Trophoblast cell (in vitro differentiated cells and primary cell): ENCODE measurements at regions not wholly inside any gene's neighbourhood (a gene's known extent, or its start where the extent isn't known, plus 50 kb on each side); places are given as distances from the start of the nearest gene placed in this dataset.

ENCODE experiments used
- DNase-seq, 2 donors: peaks; one replicate each; pipeline ENCODE4 v3.0.0-alpha.2; 2016
- H2AFZ ChIP-seq: 2 replicates; pipeline ENCODE4 v1.6.1; 2013; ENCODE audit warnings: low read length, moderate library complexity, mild to moderate bottlenecking; ENCODE audit not compliant: insufficient read depth, poor library complexity
- H2AK5ac ChIP-seq: 2 replicates; pipeline ENCODE4 v1.6.1; 2013; ENCODE audit warnings: mild to moderate bottlenecking, low read length
- H2BK120ac ChIP-seq: 2 replicates; pipeline ENCODE4 v1.6.1; 2013; ENCODE audit warnings: low read length, mild to moderate bottlenecking, moderate library complexity; ENCODE audit not compliant: insufficient read depth, poor library complexity
- H2BK12ac ChIP-seq: 2 replicates; pipeline ENCODE4 v1.6.1; 2013; ENCODE audit warnings: mild to moderate bottlenecking, low read length, moderate library complexity
- H2BK5ac ChIP-seq: 2 replicates; pipeline ENCODE4 v1.6.1; 2013; ENCODE audit warnings: low read length, low read depth, moderate library complexity, mild to moderate bottlenecking; ENCODE audit not compliant: poor library complexity
- H3K14ac ChIP-seq: 2 replicates; pipeline ENCODE4 v1.6.1; 2013; ENCODE audit warnings: mild to moderate bottlenecking, low read length
- H3K18ac ChIP-seq: 2 replicates; pipeline ENCODE4 v1.6.1; 2013; ENCODE audit warnings: mild to moderate bottlenecking, low read length
- H3K23ac ChIP-seq: 2 replicates; pipeline ENCODE4 v1.6.1; 2013; ENCODE audit warnings: low read length
- H3K27ac ChIP-seq: 2 replicates; pipeline ENCODE4 v1.5.1; 2013; ENCODE audit warnings: low read depth, mild to moderate bottlenecking, inconsistent platforms, low read length, moderate library complexity
- H3K27me3 ChIP-seq: 2 replicates; pipeline ENCODE4 v1.6.1; 2013; ENCODE audit warnings: inconsistent platforms, mild to moderate bottlenecking, low read length, moderate library complexity; ENCODE audit not compliant: insufficient read depth
- H3K36me3 ChIP-seq, 2 experiments: 1 replicate in 1 of 2; 2 replicates in 1 of 2; pipeline ENCODE4 v1.6.1; 2013; ENCODE audit warnings: low read length in 2 of 2, mild to moderate bottlenecking in 2 of 2, moderate library complexity in 1 of 2; ENCODE audit not compliant: insufficient read depth in 2 of 2, control insufficient read depth in 1 of 2
- H3K4ac ChIP-seq: 2 replicates; pipeline ENCODE4 v1.6.1; 2013; ENCODE audit warnings: low read depth, mild to moderate bottlenecking, low read length, moderate library complexity
- H3K4me1 ChIP-seq, 2 experiments: 1 replicate in 1 of 2; 2 replicates in 1 of 2; pipeline ENCODE4 v1.6.1; 2013; ENCODE audit warnings: low read length in 2 of 2, mild to moderate bottlenecking in 2 of 2, moderate library complexity in 1 of 2; ENCODE audit not compliant: insufficient read depth in 2 of 2, control insufficient read depth in 1 of 2
- H3K4me2 ChIP-seq: 2 replicates; pipeline ENCODE4 v1.6.1; 2013; ENCODE audit warnings: inconsistent platforms, mild to moderate bottlenecking, low read length, moderate library complexity
- H3K4me3 ChIP-seq: 2 replicates; pipeline ENCODE4 v1.5.1; 2013; ENCODE audit warnings: mild to moderate bottlenecking, low read depth, low read length, inconsistent platforms
- H3K79me1 ChIP-seq: one replicate; pipeline ENCODE4 v1.6.1; 2013; ENCODE audit warnings: low read length
- H3K79me2 ChIP-seq: 2 replicates; pipeline ENCODE4 v1.6.1; 2013; ENCODE audit warnings: low read length, mild to moderate bottlenecking; ENCODE audit not compliant: control insufficient read depth, insufficient read depth, poor library complexity
- H3K9ac ChIP-seq: 2 replicates; pipeline ENCODE4 v1.6.1; 2013; ENCODE audit warnings: mild to moderate bottlenecking, low read length
- H3K9me3 ChIP-seq: 2 replicates; pipeline ENCODE4 v1.6.1; 2013; ENCODE audit warnings: low read depth, mild to moderate bottlenecking, control low read depth, inconsistent platforms, low read length; ENCODE audit not compliant: insufficient read depth
- H4K12ac ChIP-seq: 2 replicates; pipeline ENCODE4 v1.6.1; 2013; ENCODE audit warnings: low read depth, mild to moderate bottlenecking, low read length, moderate library complexity
- H4K8ac ChIP-seq: 2 replicates; pipeline ENCODE4 v1.6.1; 2013; ENCODE audit warnings: low read depth, mild to moderate bottlenecking, low read length, moderate library complexity
- H4K91ac ChIP-seq: one replicate; pipeline ENCODE4 v1.6.1; 2013; ENCODE audit warnings: low read depth, mild to moderate bottlenecking, low read length, moderate library complexity
- WGBS: extraction: QIAGEN DNeasy Blood & Tissue Kit; methylation state at CpG from one replicate; pipeline ENCODE4 v1.1.7; 2013; ENCODE audit warnings: missing lambda C conversion rate; ENCODE audit not compliant: insufficient read length, insufficient coverage; ENCODE audit errors: extremely low coverage; 5-methylcytosine and 5-hydroxymethylcytosine counted together

DNA sequence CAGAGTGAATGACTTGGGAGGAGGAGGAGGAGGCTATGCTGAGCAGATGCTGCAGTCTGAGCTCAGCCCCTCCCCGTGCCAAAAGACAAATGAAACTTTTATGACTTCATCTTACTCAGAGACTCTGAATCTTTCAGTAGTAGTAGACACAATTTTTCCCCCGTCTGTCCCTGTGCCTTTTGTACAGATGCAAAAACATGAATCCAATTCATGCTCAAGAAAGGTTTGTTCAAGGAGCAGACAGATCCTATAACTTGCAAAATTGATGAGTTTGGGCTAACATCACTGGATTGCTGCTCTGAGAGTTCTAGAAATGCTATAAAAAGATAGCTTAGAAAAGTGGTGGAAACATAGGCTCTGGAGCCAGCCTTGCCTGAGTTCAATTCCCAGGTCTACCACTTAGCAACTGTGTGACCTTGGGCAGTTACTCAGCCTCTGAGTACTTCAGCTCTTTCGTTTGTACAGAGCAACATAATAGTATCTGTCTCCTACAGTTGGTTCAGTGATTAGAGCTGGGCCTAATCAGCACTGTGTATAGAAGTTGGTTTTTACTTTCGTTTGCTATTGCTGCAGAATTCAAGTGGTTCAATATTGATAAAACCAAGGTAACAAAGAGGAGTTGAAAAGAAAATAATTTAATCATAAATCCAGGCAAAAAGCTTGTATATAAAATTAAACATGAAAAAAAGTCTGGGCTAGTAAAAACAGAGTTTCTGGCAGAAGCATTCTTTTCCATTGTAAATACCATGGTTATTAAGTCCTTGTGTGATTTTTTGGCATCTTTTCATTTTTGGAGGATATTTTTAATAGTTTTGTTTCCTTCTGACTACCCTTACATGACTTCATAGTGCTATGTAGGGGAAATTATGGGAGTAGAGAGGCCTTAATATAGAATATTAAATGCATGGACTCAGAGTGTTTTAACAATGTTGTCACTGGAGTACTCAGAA, 174.2 kb upstream of the ZNF32 start:
- no CpG with 5 or more reads among the region's 4 CpGs for WGBS
- Histone ChIP-seq H3K27me3 (no peaks in the 10 kb centered on the region), H3K4me3 (no peak overlapping the region)

DNA sequence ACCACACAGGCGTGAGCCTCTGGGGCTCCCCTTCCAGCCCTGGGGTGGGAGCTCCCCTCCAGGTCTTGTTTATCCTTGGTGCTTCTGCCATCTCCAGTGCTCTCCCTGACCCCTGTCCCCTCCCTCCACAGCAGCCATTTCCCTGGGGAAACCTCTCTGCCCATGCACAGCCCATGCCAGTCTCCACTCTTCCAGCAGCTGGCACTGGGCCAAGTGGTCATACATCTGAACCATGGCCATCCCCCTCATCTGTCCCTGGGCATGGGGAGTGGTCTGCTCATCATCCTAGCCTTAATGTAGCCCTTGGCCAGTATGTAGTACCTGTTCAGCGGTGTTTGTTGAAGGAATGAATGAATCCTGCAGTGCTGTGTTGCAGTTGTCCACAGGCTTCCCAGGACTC, 172.4 kb upstream of the ZNF32 start:
- no peaks in the 10 kb centered on the region for H3K27me3 ChIP-seq
- no peak overlapping the region for H3K4me2 ChIP-seq
- peak overlapping the region; percentile 38 for H2BK12ac ChIP-seq
- no peak overlapping the region for H3K4me3 ChIP-seq
- H3K23ac ChIP-seq, result no peak overlapping the region
- H3K18ac ChIP-seq, result no peak overlapping the region
- no CpG with 5 or more reads among the region's 2 CpGs for WGBS
- no peak overlapping the region for H4K8ac ChIP-seq
- H3K9me3 ChIP-seq, result no peaks in the 10 kb centered on the region
- DNase-seq, result no peak
- peak overlapping the region; percentile 59 for H4K91ac ChIP-seq
- H3K4ac ChIP-seq, result no peak overlapping the region
- no peak overlapping the region for H4K12ac ChIP-seq
- peak overlapping the region; percentile 1 for H3K14ac ChIP-seq
- H3K27ac ChIP-seq, result no peak overlapping the region
- H2BK5ac ChIP-seq, result no peak overlapping the region
- H2BK120ac ChIP-seq, result no peak overlapping the region
- no peaks in the 10 kb centered on the region for H3K36me3 ChIP-seq
- H3K79me1 ChIP-seq, result peaks cover 30% of the 10 kb centered on the region
- peak overlapping the region; percentile 1 for H2AK5ac ChIP-seq
- H3K4me1 ChIP-seq, result peaks cover 8 to 9% of the 10 kb centered on the region in 2 experiments
- H3K9ac ChIP-seq, result no peak overlapping the region
- H3K79me2 ChIP-seq, result peaks cover 5% of the 10 kb centered on the region
- H2AFZ ChIP-seq, result peak overlapping the region; percentile 3

More for the DNA sequence above, 174.2 kb upstream of the ZNF32 start:
- H4K91ac ChIP-seq, result peak overlapping the region; percentile 48
- no peak overlapping the region for H3K14ac ChIP-seq
- no peak overlapping the region for H2AK5ac ChIP-seq
- H3K9me3 ChIP-seq, result no peaks in the 10 kb centered on the region
- H3K4me2 ChIP-seq, result no peak overlapping the region
- H3K36me3 ChIP-seq, result no peaks in the 10 kb centered on the region
- H2BK5ac ChIP-seq, result no peak overlapping the region
- H3K23ac ChIP-seq, result no peak overlapping the region
- peaks cover 4% of the 10 kb centered on the region for H3K79me2 ChIP-seq
- H4K12ac ChIP-seq, result no peak overlapping the region
- no peak overlapping the region for H3K18ac ChIP-seq
- peaks cover 4 to 9% of the 10 kb centered on the region in 2 experiments for H3K4me1 ChIP-seq
- peaks cover 21% of the 10 kb centered on the region for H3K79me1 ChIP-seq
- no peak overlapping the region for H4K8ac ChIP-seq
- no peak overlapping the region for H3K27ac ChIP-seq
- H2BK12ac ChIP-seq, result no peak overlapping the region
- no peak overlapping the region for H3K9ac ChIP-seq
- no peak overlapping the region for H2AFZ ChIP-seq
- peak overlapping the region; percentile 3 for H2BK120ac ChIP-seq
- no peak overlapping the region for H3K4ac ChIP-seq
- DNase-seq, result no peak

- no peak overlapping the region for H4K12ac ChIP-seq
- no peak overlapping the region for H3K18ac ChIP-seq
- no peaks in the 10 kb centered on the region for H3K27me3 ChIP-seq
- peak overlapping the region; percentile 59 for H4K91ac ChIP-seq
- DNase-seq, result no peak
- H3K4me2 ChIP-seq, result no peak overlapping the region
- H3K4me1 ChIP-seq, result peaks cover 8 to 9% of the 10 kb centered on the region in 2 experiments
- H2AFZ ChIP-seq, result peak overlapping the region; percentile 3
- H3K9ac ChIP-seq, result no peak overlapping the region
- H3K4ac ChIP-seq, result no peak overlapping the region
- no CpG with 5 or more reads among the region's 3 CpGs for WGBS
- no peak overlapping the region for H2BK120ac ChIP-seq
- no peak overlapping the region for H2AK5ac ChIP-seq
- H3K79me1 ChIP-seq, result peaks cover 31% of the 10 kb centered on the region
- H3K23ac ChIP-seq, result no peak overlapping the region
- no peak overlapping the region for H3K27ac ChIP-seq
- peak overlapping the region; percentile 16 for H2BK12ac ChIP-seq
- H2BK5ac ChIP-seq, result no peak overlapping the region
- no peak overlapping the region for H3K4me3 ChIP-seq
- H3K79me2 ChIP-seq, result peaks cover 5% of the 10 kb centered on the region
- H3K9me3 ChIP-seq, result no peaks in the 10 kb centered on the region
- no peaks in the 10 kb centered on the region for H3K36me3 ChIP-seq
- H3K14ac ChIP-seq, result no peak overlapping the region
- H4K8ac ChIP-seq, result no peak overlapping the region
Measured at GRCh38 chr10:43820663-43821062, 172.0 kb upstream of the ZNF32 start.

GRCh38 chr10:43819464-43820230, 171.0 kb upstream of the ZNF32 start:
- Histone ChIP-seq H2BK12ac (peak overlapping the region; percentile 98), H3K18ac (peak overlapping the region; percentile 94), H2BK5ac (peak overlapping the region; percentile 92), H2BK120ac (peak overlapping the region; percentile 97), H2AFZ (peak overlapping the region; percentile 64), H3K27ac (peak overlapping the region; percentile 86), H4K91ac (peak overlapping the region; percentile 100), H3K23ac (no peak overlapping the region), H3K9ac (no peak overlapping the region), H3K4me3 (no peak overlapping the region), H3K9me3 (no peaks in the 10 kb centered on the region), H2AK5ac (peak overlapping the region; percentile 99), H3K4ac (peak overlapping the region; percentile 77), H3K36me3 (no peaks in the 10 kb centered on the region), H3K27me3 (no peaks in the 10 kb centered on the region), H4K12ac (peak overlapping the region; percentile 92), H3K4me2 (no peak overlapping the region), H3K79me1 (peaks cover 33% of the 10 kb centered on the region), H3K14ac (peak overlapping the region; percentile 99), H3K4me1 (peaks cover 9 to 10% of the 10 kb centered on the region in 2 experiments), H3K79me2 (peaks cover 4% of the 10 kb centered on the region), H4K8ac (peak overlapping the region; percentile 85)
- DNase-seq, result no peak
- no CpG with 5 or more reads among the region's 22 CpGs for WGBS
